ENCODE measurements at regions not wholly inside any gene's neighbourhood (a gene's known extent, or its start where the extent isn't known, plus 50 kb on each side); places are given as distances from the start of the nearest gene placed in this dataset.

DNA sequence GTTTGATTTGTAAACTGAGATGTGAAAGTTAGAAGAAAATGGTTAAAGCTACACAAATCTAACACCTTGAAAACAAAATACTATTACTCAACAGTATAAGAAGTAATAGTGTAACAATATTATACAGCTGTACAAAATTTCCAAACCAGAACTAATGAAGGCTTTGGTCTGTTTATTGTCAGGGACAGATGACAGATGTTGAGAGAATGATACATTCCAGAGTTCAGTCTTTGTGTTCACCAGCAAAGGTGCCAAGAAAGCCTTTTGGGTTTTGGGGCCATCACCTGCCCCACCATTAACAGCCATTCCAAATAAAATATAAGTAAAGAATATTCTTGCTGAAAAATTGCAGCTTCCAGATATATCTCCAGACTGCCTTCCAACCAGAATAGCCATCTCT lies 439.3 kb downstream of the PCDH20 start:
- no peak overlapping the region for H3K27ac ChIP-seq
- H3K36me3 ChIP-seq: no peaks in the 10 kb centered on the region
- no peaks in the 10 kb centered on the region for H3K9me3 ChIP-seq
- H3K4me1 ChIP-seq: no peaks in the 10 kb centered on the region
- H3K4me3 ChIP-seq: no peak overlapping the region
- no peak for DNase-seq
- H3K27me3 ChIP-seq: no peaks in the 10 kb centered on the region
- intact Hi-C loops (cut with DNase I; ENCODE audit: low total_unique reads): no loop called here
- TF ChIP-seq POLR2A (IDR thresholded peaks at IDR 0.05): no peak
- TF ChIP-seq, protein P1, sequence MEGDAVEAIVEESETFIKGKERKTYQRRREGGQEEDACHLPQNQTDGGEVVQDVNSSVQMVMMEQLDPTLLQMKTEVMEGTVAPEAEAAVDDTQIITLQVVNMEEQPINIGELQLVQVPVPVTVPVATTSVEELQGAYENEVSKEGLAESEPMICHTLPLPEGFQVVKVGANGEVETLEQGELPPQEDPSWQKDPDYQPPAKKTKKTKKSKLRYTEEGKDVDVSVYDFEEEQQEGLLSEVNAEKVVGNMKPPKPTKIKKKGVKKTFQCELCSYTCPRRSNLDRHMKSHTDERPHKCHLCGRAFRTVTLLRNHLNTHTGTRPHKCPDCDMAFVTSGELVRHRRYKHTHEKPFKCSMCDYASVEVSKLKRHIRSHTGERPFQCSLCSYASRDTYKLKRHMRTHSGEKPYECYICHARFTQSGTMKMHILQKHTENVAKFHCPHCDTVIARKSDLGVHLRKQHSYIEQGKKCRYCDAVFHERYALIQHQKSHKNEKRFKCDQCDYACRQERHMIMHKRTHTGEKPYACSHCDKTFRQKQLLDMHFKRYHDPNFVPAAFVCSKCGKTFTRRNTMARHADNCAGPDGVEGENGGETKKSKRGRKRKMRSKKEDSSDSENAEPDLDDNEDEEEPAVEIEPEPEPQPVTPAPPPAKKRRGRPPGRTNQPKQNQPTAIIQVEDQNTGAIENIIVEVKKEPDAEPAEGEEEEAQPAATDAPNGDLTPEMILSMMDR (IDR thresholded peaks at IDR 0.05): no peak

DNA sequence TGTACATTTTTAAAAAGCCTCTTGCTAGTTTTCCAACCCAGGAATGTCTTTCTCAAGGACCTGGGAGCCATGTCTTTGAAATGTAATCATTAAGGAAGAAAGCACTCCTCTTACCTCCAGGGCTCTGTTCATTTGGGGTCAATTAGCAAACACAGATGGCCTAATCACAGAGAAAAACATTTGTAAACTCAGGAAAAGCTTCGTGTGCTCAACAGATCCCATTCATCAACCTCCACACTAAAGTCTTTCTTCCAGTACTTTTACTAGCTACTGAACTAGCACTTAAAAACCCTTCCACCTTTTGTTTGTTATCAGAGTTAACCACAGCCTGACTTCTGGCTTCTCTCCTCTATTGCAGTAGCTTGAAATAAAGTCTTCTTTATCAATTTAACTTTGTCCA lies 441.4 kb downstream of the PCDH20 start:
- H3K4me3 ChIP-seq: no peak overlapping the region
- H3K36me3 ChIP-seq: no peaks in the 10 kb centered on the region
- intact Hi-C loops (cut with DNase I; ENCODE audit: low total_unique reads): no loop called here
- DNase-seq: no peak
- H3K27me3 ChIP-seq: no peaks in the 10 kb centered on the region
- H3K4me1 ChIP-seq: no peaks in the 10 kb centered on the region
- TF ChIP-seq POLR2A (IDR thresholded peaks at IDR 0.05): no peak
- TF ChIP-seq, protein P1 (IDR thresholded peaks at IDR 0.05): no peak
- H3K9me3 ChIP-seq: no peaks in the 10 kb centered on the region
- H3K27ac ChIP-seq: no peak overlapping the region

DNA sequence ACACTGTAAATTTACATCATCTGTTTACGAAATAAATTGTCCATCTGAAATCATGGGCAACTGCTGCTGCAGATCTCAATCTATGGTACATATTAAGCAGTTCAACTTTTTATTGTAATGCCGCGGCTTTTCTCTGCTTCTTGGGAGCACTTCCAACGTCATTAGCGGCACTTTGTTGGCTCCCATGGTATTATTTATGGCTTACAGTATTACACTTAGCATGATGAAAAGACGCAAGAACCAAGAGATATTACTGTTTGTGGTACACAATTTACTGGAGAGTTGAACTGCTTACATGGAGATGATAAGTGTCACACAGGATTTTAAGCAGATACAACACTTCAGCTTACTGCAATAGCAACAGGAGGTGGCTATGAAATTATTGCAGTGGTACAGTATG lies 442.1 kb downstream of the PCDH20 start:
- H3K36me3 ChIP-seq: no peaks in the 10 kb centered on the region
- H3K27me3 ChIP-seq: no peaks in the 10 kb centered on the region
- no peak for DNase-seq
- TF ChIP-seq, protein P1 (IDR thresholded peaks at IDR 0.05): no peak
- no peak for TF ChIP-seq POLR2A (IDR thresholded peaks at IDR 0.05)
- no peak overlapping the region for H3K27ac ChIP-seq
- H3K4me3 ChIP-seq: no peak overlapping the region
- intact Hi-C loops (cut with DNase I; ENCODE audit: low total_unique reads): no loop called here
- no peaks in the 10 kb centered on the region for H3K9me3 ChIP-seq
- H3K4me1 ChIP-seq: no peaks in the 10 kb centered on the region

DNA sequence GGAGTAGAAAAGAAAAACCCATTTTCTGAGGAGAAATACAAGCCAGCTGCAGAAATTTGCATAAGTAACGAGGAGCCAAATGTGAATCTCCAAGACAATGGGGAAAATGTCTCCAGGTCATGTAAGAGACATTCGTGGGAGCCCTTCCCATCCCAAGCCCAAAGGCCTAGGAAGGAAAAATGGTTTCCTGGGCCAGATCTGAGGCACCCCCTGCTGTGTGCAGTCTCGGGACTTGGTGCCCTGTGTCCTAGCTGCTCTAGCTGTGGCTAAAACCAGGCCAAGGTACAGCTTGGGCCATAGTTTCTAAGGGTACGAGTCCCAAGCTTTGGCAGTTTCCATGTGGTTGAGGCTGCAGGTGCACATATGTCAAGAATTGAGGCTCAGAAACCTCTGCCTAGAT lies 444.9 kb downstream of the PCDH20 start:
- H3K27ac ChIP-seq: no peak overlapping the region

DNA sequence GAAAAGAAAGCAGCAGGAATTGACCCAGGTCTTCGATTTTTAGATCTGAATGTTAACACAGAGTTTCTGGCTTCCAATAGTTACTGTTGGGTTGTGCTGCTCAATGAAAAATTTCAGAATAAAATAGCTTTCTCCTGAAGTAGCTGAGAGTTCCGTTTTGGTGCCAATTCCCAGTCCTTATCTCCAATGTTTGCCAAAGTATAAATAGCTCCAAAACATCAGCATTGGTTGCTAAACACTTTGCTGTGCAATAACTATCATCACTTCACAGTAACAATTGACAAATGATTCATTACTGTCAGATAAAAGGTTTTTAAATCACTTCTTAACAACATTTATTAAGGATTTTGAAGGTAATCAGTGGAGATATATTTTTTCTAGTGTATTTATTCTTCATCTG lies 446.0 kb downstream of the PCDH20 start:
- no peak overlapping the region for H3K27ac ChIP-seq
- no peaks in the 10 kb centered on the region for H3K36me3 ChIP-seq
- TF ChIP-seq, protein P1 (IDR thresholded peaks at IDR 0.05): no peak
- TF ChIP-seq POLR2A (IDR thresholded peaks at IDR 0.05): no peak
- no peaks in the 10 kb centered on the region for H3K4me1 ChIP-seq
- no peaks in the 10 kb centered on the region for H3K27me3 ChIP-seq
- DNase-seq: no peak
- no peak overlapping the region for H3K4me3 ChIP-seq
- no peaks in the 10 kb centered on the region for H3K9me3 ChIP-seq
- intact Hi-C loops (cut with DNase I; ENCODE audit: low total_unique reads): no loop called here

More for the DNA sequence above, 444.9 kb downstream of the PCDH20 start:
- no peaks in the 10 kb centered on the region for H3K27me3 ChIP-seq
- no peak overlapping the region for H3K4me3 ChIP-seq
- no peaks in the 10 kb centered on the region for H3K4me1 ChIP-seq
- intact Hi-C loops (cut with DNase I; ENCODE audit: low total_unique reads): no loop called here
- no peak for TF ChIP-seq POLR2A (IDR thresholded peaks at IDR 0.05)
- TF ChIP-seq, protein P1 (IDR thresholded peaks at IDR 0.05): no peak
- no peak for DNase-seq
- no peaks in the 10 kb centered on the region for H3K36me3 ChIP-seq
- H3K9me3 ChIP-seq: no peaks in the 10 kb centered on the region
